Muscle of leg (tissue), 3 donors: ENCODE measurements at regions not wholly inside any gene's neighbourhood (a gene's known extent, or its start where the extent isn't known, plus 50 kb on each side); places are given as distances from the start of the nearest gene placed in this dataset.

ENCODE experiments used
- DNase-seq: peaks from one replicate; pipeline ENCODE4 v3.0.0; 2013
- H3K27ac ChIP-seq: one replicate; pipeline ENCODE4 v1.5.1; 2013; ENCODE audit warnings: mild to moderate bottlenecking, low read length, control low read depth
- H3K27me3 ChIP-seq: one replicate; pipeline ENCODE4 v1.6.1; 2013; ENCODE audit warnings: low read length; ENCODE audit not compliant: control insufficient read depth, insufficient read depth
- H3K36me3 ChIP-seq: one replicate; pipeline ENCODE4 v1.6.1; 2013; ENCODE audit warnings: low read length; ENCODE audit not compliant: control insufficient read depth, insufficient read depth
- H3K4me1 ChIP-seq: one replicate; pipeline ENCODE4 v1.6.1; 2013; ENCODE audit warnings: low read length; ENCODE audit not compliant: control insufficient read depth, insufficient read depth
- H3K4me3 ChIP-seq: one replicate; pipeline ENCODE4 v1.5.1; 2013; ENCODE audit warnings: low read length, control low read depth
- H3K9me3 ChIP-seq: replicated peaks from 2 replicates; pipeline ENCODE4 v1.6.1; 2013; ENCODE audit warnings: low read depth, low read length; ENCODE audit not compliant: control insufficient read depth
- WGBS: methylation state at CpG from one replicate; pipeline ENCODE4 v1.1.5; 2013; ENCODE audit warnings: missing lambda C conversion rate; ENCODE audit not compliant: insufficient coverage; 5-methylcytosine and 5-hydroxymethylcytosine counted together

GRCh38 chr5:9786380-9787360 lies 156.5 kb upstream of the TAS2R1 start:
- no peak for DNase-seq
- no peaks in the 10 kb centered on the region for H3K27me3 ChIP-seq
- H3K9me3 ChIP-seq: no peaks in the 10 kb centered on the region
- H3K4me3 ChIP-seq: no peak overlapping the region
- H3K27ac ChIP-seq: no peak overlapping the region
- H3K36me3 ChIP-seq: no peaks in the 10 kb centered on the region
- WGBS: no CpG with 5 or more reads among the region's 6 CpGs
- H3K4me1 ChIP-seq: peaks cover 5% of the 10 kb centered on the region

GRCh38 chr5:9785751-9786150 lies 155.6 kb upstream of the TAS2R1 start:
- Histone ChIP-seq H3K4me1 (peaks cover 5% of the 10 kb centered on the region), H3K27ac (no peak overlapping the region), H3K27me3 (no peaks in the 10 kb centered on the region), H3K36me3 (no peaks in the 10 kb centered on the region), H3K9me3 (no peaks in the 10 kb centered on the region), H3K4me3 (no peak overlapping the region)
- WGBS: no CpG with 5 or more reads among the region's 2 CpGs
- DNase-seq: no peak

- Histone ChIP-seq H3K36me3 (no peaks in the 10 kb centered on the region), H3K27ac (no peak overlapping the region), H3K9me3 (no peaks in the 10 kb centered on the region), H3K27me3 (no peaks in the 10 kb centered on the region), H3K4me1 (peaks cover 3% of the 10 kb centered on the region), H3K4me3 (no peak overlapping the region)
- DNase-seq: no peak
- WGBS: 100% methylated on average over 1 of the region's 2 CpGs
Observed at GRCh38 chr5:9784231-9784630, 154.1 kb upstream of the TAS2R1 start.

GRCh38 chr5:9782826-9783560 lies 152.8 kb upstream of the TAS2R1 start:
- Histone ChIP-seq H3K36me3 (no peaks in the 10 kb centered on the region), H3K4me1 (peaks cover 3% of the 10 kb centered on the region), H3K4me3 (no peak overlapping the region), H3K9me3 (peaks cover 6% of the 10 kb centered on the region), H3K27me3 (no peaks in the 10 kb centered on the region), H3K27ac (peak overlapping the region; percentile 35)
- 18% methylated on average over 5 of the region's 7 CpGs for WGBS
- DNase-seq: peak; percentile 77

- no peak overlapping the region for H3K27ac ChIP-seq
- no peak overlapping the region for H3K4me3 ChIP-seq
- DNase-seq: no peak
- no peaks in the 10 kb centered on the region for H3K27me3 ChIP-seq
- peaks cover 3% of the 10 kb centered on the region for H3K4me1 ChIP-seq
- peaks cover 6% of the 10 kb centered on the region for H3K9me3 ChIP-seq
- WGBS: no CpG with 5 or more reads among the region's 1 CpG
- no peaks in the 10 kb centered on the region for H3K36me3 ChIP-seq
Observed at GRCh38 chr5:9781890-9782289, 151.7 kb upstream of the TAS2R1 start.

- Histone ChIP-seq H3K36me3 (no peaks in the 10 kb centered on the region), H3K27me3 (no peaks in the 10 kb centered on the region), H3K9me3 (peaks cover 6% of the 10 kb centered on the region), H3K4me1 (peaks cover 3% of the 10 kb centered on the region), H3K4me3 (no peak overlapping the region), H3K27ac (no peak overlapping the region)
- DNase-seq: no peak
- WGBS: 100% methylated on average over 2 of the region's 2 CpGs
Observed at GRCh38 chr5:9781275-9781674, 151.1 kb upstream of the TAS2R1 start.

- Histone ChIP-seq H3K27me3 (no peaks in the 10 kb centered on the region), H3K4me1 (peaks cover 3% of the 10 kb centered on the region), H3K4me3 (no peak overlapping the region), H3K9me3 (peaks cover 6% of the 10 kb centered on the region), H3K27ac (no peak overlapping the region), H3K36me3 (no peaks in the 10 kb centered on the region)
- DNase-seq: no peak
- WGBS: 91% methylated on average over 1 of the region's 11 CpGs
Observed at GRCh38 chr5:9780501-9780900, 150.3 kb upstream of the TAS2R1 start.

GRCh38 chr5:9776525-9776924 lies 146.4 kb upstream of the TAS2R1 start:
- H3K27ac ChIP-seq: no peak overlapping the region
- H3K9me3 ChIP-seq: peaks cover 6% of the 10 kb centered on the region
- 80% methylated on average over 2 of the region's 3 CpGs for WGBS
- H3K27me3 ChIP-seq: no peaks in the 10 kb centered on the region
- no peaks in the 10 kb centered on the region for H3K4me1 ChIP-seq
- no peak for DNase-seq
- no peaks in the 10 kb centered on the region for H3K36me3 ChIP-seq
- no peak overlapping the region for H3K4me3 ChIP-seq

GRCh38 chr5:9775339-9775738 lies 145.2 kb upstream of the TAS2R1 start:
- DNase-seq: no peak
- Histone ChIP-seq H3K9me3 (peaks cover 6% of the 10 kb centered on the region), H3K4me1 (no peaks in the 10 kb centered on the region), H3K36me3 (no peaks in the 10 kb centered on the region), H3K27me3 (no peaks in the 10 kb centered on the region), H3K4me3 (no peak overlapping the region), H3K27ac (no peak overlapping the region)

GRCh38 chr5:9774472-9775079 lies 144.4 kb upstream of the TAS2R1 start:
- peak; percentile 28 for DNase-seq
- WGBS: no CpG with 5 or more reads among the region's 3 CpGs
- H3K27me3 ChIP-seq: no peaks in the 10 kb centered on the region
- H3K9me3 ChIP-seq: peaks cover 6% of the 10 kb centered on the region
- H3K4me3 ChIP-seq: no peak overlapping the region
- no peak overlapping the region for H3K27ac ChIP-seq
- H3K4me1 ChIP-seq: no peaks in the 10 kb centered on the region
- H3K36me3 ChIP-seq: no peaks in the 10 kb centered on the region
